RWPE2 (cell line): ENCODE measurements at regions not wholly inside any gene's neighbourhood (a gene's known extent, or its start where the extent isn't known, plus 50 kb on each side); places are given as distances from the start of the nearest gene placed in this dataset.

ENCODE experiments used
- ATAC-seq: fragments of 200-7000 bp; cut with Tn5 transposase; 3 replicates; pipeline ENCODE4 v1.9.1; 2021; ENCODE audit warnings: low read depth
- DNase-seq: peaks from one replicate; pipeline ENCODE4 v3.0.0-alpha.2; 2020; ENCODE audit warnings: low spot score
- H3K27ac ChIP-seq: fragments of 450-650 bp; 2 replicates; pipeline ENCODE4 v1.5.1; 2017; ENCODE audit warnings: mild to moderate bottlenecking; ENCODE audit not compliant: poor library complexity, severe bottlenecking
- H3K27me3 ChIP-seq: fragments of 250-450 bp; sonication (Bioruptor Pico); 2 replicates; pipeline ENCODE4 v1.5.1; 2021; ENCODE audit warnings: mild to moderate bottlenecking, moderate library complexity; ENCODE audit not compliant: insufficient read depth, poor library complexity, severe bottlenecking
- H3K36me3 ChIP-seq: fragments of 250-450 bp; sonication (Bioruptor Pico); 2 replicates; pipeline ENCODE4 v1.5.1; 2020; ENCODE audit warnings: low read depth, mild to moderate bottlenecking, moderate library complexity
- H3K4me1 ChIP-seq: fragments of 250-450 bp; sonication (Bioruptor Pico); 2 replicates; pipeline ENCODE4 v1.5.1; 2021; ENCODE audit warnings: mild to moderate bottlenecking, moderate library complexity; ENCODE audit not compliant: insufficient read depth, poor library complexity, severe bottlenecking
- H3K4me3 ChIP-seq: fragments of 250-450 bp; sonication (Bioruptor Pico); 2 replicates; pipeline ENCODE4 v1.5.1; 2021; ENCODE audit warnings: mild to moderate bottlenecking, moderate library complexity; ENCODE audit not compliant: severe bottlenecking
- H3K9me3 ChIP-seq: fragments of 250-450 bp; sonication (Bioruptor Pico); 2 replicates; pipeline ENCODE4 v1.5.1; 2021; ENCODE audit warnings: mild to moderate bottlenecking, moderate library complexity; ENCODE audit not compliant: severe bottlenecking
- CTCF ChIP-seq: fragments of 450-650 bp; IDR thresholded peaks from one replicate; pipeline ENCODE4 v1.5.1; 2017; ENCODE audit warnings: mild to moderate bottlenecking, moderate library complexity; ENCODE audit not compliant: poor library complexity, severe bottlenecking

- no peak for TF ChIP-seq CTCF
- ATAC-seq, result no peak
- H3K4me3 ChIP-seq, result no peak overlapping the region
- H3K9me3 ChIP-seq, result no peaks in the 10 kb centered on the region
- H3K4me1 ChIP-seq, result no peaks in the 10 kb centered on the region
- H3K27ac ChIP-seq, result no peak overlapping the region
- H3K36me3 ChIP-seq, result no peaks in the 10 kb centered on the region
- no peak for DNase-seq
- H3K27me3 ChIP-seq, result no peaks in the 10 kb centered on the region
Observed at GRCh38 chr12:77374673-77375072, 309.3 kb upstream of the E2F7 start.

- Histone ChIP-seq H3K4me3 (no peak overlapping the region), H3K27me3 (no peaks in the 10 kb centered on the region), H3K27ac (no peak overlapping the region), H3K4me1 (no peaks in the 10 kb centered on the region), H3K36me3 (no peaks in the 10 kb centered on the region), H3K9me3 (no peaks in the 10 kb centered on the region)
- no peak for ATAC-seq
- no peak for DNase-seq
- no peak for TF ChIP-seq CTCF
Observed at GRCh38 chr12:77372494-77372893, 307.1 kb upstream of the E2F7 start.

DNA sequence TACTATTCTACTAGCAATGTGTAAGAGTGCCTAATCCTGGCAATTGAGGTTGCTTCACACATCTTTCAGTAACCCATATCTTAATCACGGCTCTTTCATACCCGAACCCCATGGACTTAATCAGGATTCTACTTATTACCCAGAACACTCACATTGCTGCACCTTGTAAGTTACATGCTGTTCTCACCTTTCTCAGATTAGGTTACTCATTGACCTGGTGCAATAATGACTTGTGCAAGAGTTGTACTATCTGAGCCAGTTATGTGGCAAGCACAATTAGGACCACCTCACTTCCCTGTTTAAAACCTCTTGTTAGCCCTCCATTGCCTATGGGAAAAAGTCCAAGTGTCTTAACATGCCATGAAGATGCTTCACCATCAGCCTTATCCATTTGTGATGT lies 306.7 kb upstream of the E2F7 start:
- Histone ChIP-seq H3K36me3 (no peaks in the 10 kb centered on the region), H3K9me3 (no peaks in the 10 kb centered on the region), H3K4me3 (no peak overlapping the region), H3K4me1 (no peaks in the 10 kb centered on the region), H3K27me3 (no peaks in the 10 kb centered on the region), H3K27ac (no peak overlapping the region)
- no peak for TF ChIP-seq CTCF
- ATAC-seq (peak; percentile 36; the same call in 1 of the 3 replicates), DNase-seq (no peak)

- no peaks in the 10 kb centered on the region for H3K9me3 ChIP-seq
- no peak overlapping the region for H3K4me3 ChIP-seq
- ATAC-seq (no peak), DNase-seq (no peak)
- no peaks in the 10 kb centered on the region for H3K4me1 ChIP-seq
- TF ChIP-seq CTCF, result no peak
- H3K27ac ChIP-seq, result no peak overlapping the region
- H3K36me3 ChIP-seq, result no peaks in the 10 kb centered on the region
- H3K27me3 ChIP-seq, result no peaks in the 10 kb centered on the region
Observed at GRCh38 chr12:77368379-77368778, 303.0 kb upstream of the E2F7 start.

GRCh38 chr12:77366616-77367015 lies 301.2 kb upstream of the E2F7 start:
- no peaks in the 10 kb centered on the region for H3K36me3 ChIP-seq
- H3K27me3 ChIP-seq, result no peaks in the 10 kb centered on the region
- no peaks in the 10 kb centered on the region for H3K9me3 ChIP-seq
- no peak overlapping the region for H3K27ac ChIP-seq
- no peak overlapping the region for H3K4me3 ChIP-seq
- no peaks in the 10 kb centered on the region for H3K4me1 ChIP-seq
- ATAC-seq (no peak), DNase-seq (no peak)
- no peak for TF ChIP-seq CTCF
